A549 (cell line): ENCODE measurements at regions not wholly inside any gene's neighbourhood (a gene's known extent, or its start where the extent isn't known, plus 50 kb on each side); places are given as distances from the start of the nearest gene placed in this dataset.

Source experiments
- ATAC-seq, 2 experiments: fragments of 200-7000 bp in 1 of 2; fragments of >200 bp in 1 of 2; cut with Nextera tagmentation in 1 of 2; cut with Tn5 transposase in 1 of 2; 3 replicates each; pipeline versions ENCODE4 v1.8.0 to v1.9.1; 2018 to 2020; ENCODE audit warnings: mild to moderate bottlenecking in 1 of 2, moderate library complexity in 1 of 2
- CTCF ChIA-PET: fragments of 300-600 bp; sonication (Branson Sonifier 250); formaldehyde crosslinking; extraction: SDS; loops from one replicate; lab custom pipeline; 2021; ENCODE audit warnings: antibody characterized with exemption, inconsistent platforms; lab: Yijun Ruan, JAX
- POLR2A ChIA-PET: fragments of 350-600 bp; formaldehyde crosslinking; extraction: SDS; loops from one replicate; lab custom pipeline; 2021; ENCODE audit warnings: antibody characterized with exemption, inconsistent platforms; lab: Yijun Ruan, JAX
- DNase-seq, 2 experiments: peaks; one replicate each; pipeline versions ENCODE4 v3.0.0 to v3.0.0-alpha.2; 2011 to 2016; ENCODE audit warnings: low read depth in 1 of 2, low spot score in 1 of 2
- FAIRE-seq: peaks from 2 replicates; lab custom pipeline; 2011; peaks lifted over from hg19 to GRCh38; lab: Jason Lieb, UNC
- H3K27ac ChIP-seq, 2 experiments: fragments of >200 bp; sonication (Bioruptor Twin); formaldehyde crosslinking; 3 replicates each; pipeline ENCODE4 v1.5.1; 2016 to 2017
- H3K4me1 ChIP-seq: fragments of >200 bp; sonication (Bioruptor Twin); formaldehyde crosslinking; 3 replicates; pipeline ENCODE4 v1.6.1; 2016
- H3K4me2 ChIP-seq: fragments of >200 bp; sonication (Bioruptor Twin); formaldehyde crosslinking; 3 replicates; pipeline ENCODE4 v1.6.1; 2016
- H3K4me3 ChIP-seq: fragments of >200 bp; sonication (Bioruptor Twin); formaldehyde crosslinking; 3 replicates; pipeline ENCODE4 v1.5.1; 2016
- H3K9me3 ChIP-seq: fragments of >200 bp; sonication (Bioruptor Twin); formaldehyde crosslinking; 3 replicates; pipeline ENCODE4 v1.6.1; 2016
- CHD4 ChIP-seq: fragments of 200-600 bp; sonication (generic); IDR thresholded peaks from 2 replicates; pipeline ENCODE4 v1.6.1; 2016; ENCODE audit warnings: antibody characterized with exemption, mild to moderate bottlenecking, borderline replicate concordance
- EHF ChIP-seq: fragments of 250-450 bp; sonication (Bioruptor Pico); IDR thresholded peaks from 2 replicates; pipeline ENCODE4 v1.5.0; 2020; ENCODE audit warnings: mild to moderate bottlenecking
- FOSB ChIP-seq: fragments of 250-450 bp; sonication (Bioruptor Pico); IDR thresholded peaks from 2 replicates; pipeline ENCODE4 v1.5.0; 2020; ENCODE audit warnings: mild to moderate bottlenecking, moderate library complexity
- HOXA7 ChIP-seq: fragments of 250-450 bp; sonication (Bioruptor Pico); IDR thresholded peaks from 2 replicates; pipeline ENCODE4 v1.5.0; 2020; ENCODE audit warnings: mild to moderate bottlenecking, moderate library complexity
- HOXB13 ChIP-seq: fragments of 250-450 bp; sonication (Bioruptor Pico); IDR thresholded peaks from 2 replicates; pipeline ENCODE4 v1.5.0; 2020; ENCODE audit warnings: low read depth, mild to moderate bottlenecking, moderate library complexity
- JUNB ChIP-seq: fragments of >200 bp; sonication (Bioruptor Twin); formaldehyde crosslinking; IDR thresholded peaks from 2 replicates; pipeline ENCODE4 v1.6.1; 2016
- KDM5A ChIP-seq: fragments of 200-600 bp; sonication (generic); IDR thresholded peaks from 2 replicates; pipeline ENCODE4 v1.6.1; 2016; ENCODE audit warnings: antibody characterized with exemption, mild to moderate bottlenecking
- MAFK ChIP-seq: fragments of 450-650 bp; IDR thresholded peaks from 2 replicates; pipeline ENCODE4 v1.6.1; 2014; ENCODE audit not compliant: partially characterized antibody
- NR3C1 ChIP-seq: fragments of >200 bp; sonication (Bioruptor Twin); formaldehyde crosslinking; IDR thresholded peaks from 3 replicates; pipeline ENCODE4 v1.6.1; 2017
- POLR2A ChIP-seq: IDR thresholded peaks from 2 replicates; pipeline ENCODE4 v1.6.1; 2012; ENCODE audit warnings: mild to moderate bottlenecking, low read length
- RNF2 ChIP-seq: fragments of 200-600 bp; sonication (generic); IDR thresholded peaks from 2 replicates; pipeline ENCODE4 v1.6.1; 2016; ENCODE audit warnings: low read depth, mild to moderate bottlenecking, antibody characterized with exemption, moderate library complexity, borderline replicate concordance
- ZC3H11A ChIP-seq: fragments of 450-650 bp; IDR thresholded peaks from 2 replicates; pipeline ENCODE4 v1.6.1; 2014; ENCODE audit warnings: antibody characterized with exemption, mild to moderate bottlenecking
- ZFP36 ChIP-seq: fragments of 450-650 bp; IDR thresholded peaks from 2 replicates; pipeline ENCODE4 v1.6.1; 2014; ENCODE audit warnings: borderline replicate concordance; ENCODE audit not compliant: partially characterized antibody
- ZNF302 ChIP-seq: fragments of 250-450 bp; sonication (Bioruptor Pico); IDR thresholded peaks from 2 replicates; pipeline ENCODE4 v1.9.0; 2021; ENCODE audit warnings: inconsistent platforms, mild to moderate bottlenecking, moderate library complexity
- ZSCAN20 ChIP-seq: fragments of 250-450 bp; sonication (Bioruptor Pico); IDR thresholded peaks from 2 replicates; pipeline ENCODE4 v1.8.0; 2022; ENCODE audit warnings: mild to moderate bottlenecking, moderate library complexity
- WGBS: methylation state at CpG from one replicate; pipeline ENCODE4 v1.1.6; 2017; ENCODE audit errors: missing lambda C conversion rate; 5-methylcytosine and 5-hydroxymethylcytosine counted together
- TF ChIP-seq, protein P1 (sequence below): fragments of 250-450 bp; sonication (Bioruptor Pico); IDR thresholded peaks from 2 replicates; pipeline ENCODE4 v1.5.0; 2021; ENCODE audit warnings: mild to moderate bottlenecking, moderate library complexity, borderline replicate concordance
- TF ChIP-seq, protein P2 (sequence below): fragments of >200 bp; sonication (Bioruptor Twin); formaldehyde crosslinking; IDR thresholded peaks from 2 replicates; pipeline ENCODE4 v1.6.1; 2016
- TF ChIP-seq, protein P3 (sequence below): fragments of >200 bp; sonication (Bioruptor Twin); formaldehyde crosslinking; IDR thresholded peaks from 3 replicates; pipeline ENCODE4 v1.6.1; 2016

DNA sequence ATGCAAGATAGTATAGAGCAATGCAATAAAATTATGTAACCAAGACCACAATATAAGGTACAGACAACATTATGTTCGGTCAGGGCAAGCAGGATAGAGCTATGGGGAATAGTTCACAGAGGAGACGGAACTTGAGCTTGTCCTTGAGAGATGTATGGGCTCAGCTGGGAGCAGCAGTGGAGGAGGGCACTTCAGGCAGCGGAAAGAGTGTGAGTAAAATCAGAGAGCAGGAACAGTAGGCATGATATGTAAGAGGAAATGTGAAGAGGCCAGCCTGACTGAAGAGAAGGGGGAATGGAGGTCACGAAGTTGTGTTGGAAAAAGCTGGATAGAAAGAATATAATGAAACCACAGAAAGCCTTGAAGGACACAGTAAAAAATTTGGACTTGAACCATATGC, 217.2 kb upstream of the NOCT start (continued):
- TF ChIP-seq, protein P1, sequence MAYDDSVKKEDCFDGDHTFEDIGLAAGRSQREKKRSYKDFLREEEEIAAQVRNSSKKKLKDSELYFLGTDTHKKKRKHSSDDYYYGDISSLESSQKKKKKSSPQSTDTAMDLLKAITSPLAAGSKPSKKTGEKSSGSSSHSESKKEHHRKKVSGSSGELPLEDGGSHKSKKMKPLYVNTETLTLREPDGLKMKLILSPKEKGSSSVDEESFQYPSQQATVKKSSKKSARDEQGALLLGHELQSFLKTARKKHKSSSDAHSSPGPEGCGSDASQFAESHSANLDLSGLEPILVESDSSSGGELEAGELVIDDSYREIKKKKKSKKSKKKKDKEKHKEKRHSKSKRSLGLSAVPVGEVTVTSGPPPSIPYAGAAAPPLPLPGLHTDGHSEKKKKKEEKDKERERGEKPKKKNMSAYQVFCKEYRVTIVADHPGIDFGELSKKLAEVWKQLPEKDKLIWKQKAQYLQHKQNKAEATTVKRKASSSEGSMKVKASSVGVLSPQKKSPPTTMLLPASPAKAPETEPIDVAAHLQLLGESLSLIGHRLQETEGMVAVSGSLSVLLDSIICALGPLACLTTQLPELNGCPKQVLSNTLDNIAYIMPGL: no peak

DNA sequence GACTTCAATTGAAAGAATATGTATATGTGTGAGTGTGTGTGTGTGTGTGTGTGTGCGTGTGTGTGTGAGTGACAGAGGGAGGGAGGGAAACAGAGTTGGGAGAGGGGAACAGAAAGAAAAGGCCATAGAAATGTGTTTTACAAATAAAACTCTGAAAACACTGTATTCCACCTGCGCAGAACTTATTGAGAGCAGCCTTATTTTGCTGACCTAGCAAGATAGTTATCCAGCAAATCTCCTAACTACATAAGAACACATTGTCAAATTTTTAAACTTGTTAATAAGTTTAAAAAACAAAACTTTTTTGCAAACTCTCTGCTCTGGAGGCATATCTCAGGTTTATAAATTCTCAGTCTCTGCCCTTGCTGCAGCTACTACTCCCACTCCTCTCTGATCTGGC, 217.9 kb upstream of the NOCT start:
- Histone ChIP-seq H3K27ac (no peak overlapping the region), H3K9me3 (no peaks in the 10 kb centered on the region), H3K4me3 (no peak overlapping the region)
- DNase-seq (no peak), ATAC-seq (no peak), FAIRE-seq (no peak)
- POLR2A ChIA-PET: no interaction called here
- 80% methylated on average over 2 of the region's 2 CpGs for WGBS
- TF ChIP-seq MAFK (peak; percentile 58), NR3C1 (no peak)
- TF ChIP-seq, all 56 proteins: peak for 1
- CTCF ChIA-PET: no interaction called here
- no peak overlapping the region for H3K4me2 ChIP-seq
- H3K4me1 ChIP-seq: no peaks in the 10 kb centered on the region

DNA sequence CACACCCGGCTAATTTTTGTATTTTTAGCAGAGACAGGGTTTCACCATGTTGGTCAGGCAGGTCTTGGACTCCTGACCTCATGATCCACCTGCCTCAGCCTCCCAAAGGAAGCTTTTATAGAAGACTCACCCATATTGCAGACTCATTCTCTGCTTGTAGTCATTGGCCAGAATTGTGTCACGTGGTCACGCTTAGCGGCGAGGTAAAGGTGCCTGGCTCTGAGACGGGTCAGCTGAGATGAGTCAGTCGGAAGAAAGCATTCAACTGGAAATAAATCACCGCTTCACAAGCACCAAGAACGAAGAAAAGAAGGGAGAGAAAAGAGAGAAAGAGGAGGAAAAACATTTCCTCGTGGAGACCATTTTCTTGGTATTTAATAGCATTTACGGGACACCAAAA, 218.8 kb upstream of the NOCT start:
- H3K4me1 ChIP-seq: no peaks in the 10 kb centered on the region
- H3K9me3 ChIP-seq: no peaks in the 10 kb centered on the region
- POLR2A ChIA-PET: no interaction called here
- 49% methylated on average over 10 of the region's 11 CpGs for WGBS
- H3K4me2 ChIP-seq: no peak overlapping the region
- CTCF ChIA-PET: no interaction called here
- ATAC-seq (no peak), DNase-seq (no peak), FAIRE-seq (no peak)
- no peak for TF ChIP-seq EHF
- TF ChIP-seq KDM5A: no peak
- TF ChIP-seq, protein P2, sequence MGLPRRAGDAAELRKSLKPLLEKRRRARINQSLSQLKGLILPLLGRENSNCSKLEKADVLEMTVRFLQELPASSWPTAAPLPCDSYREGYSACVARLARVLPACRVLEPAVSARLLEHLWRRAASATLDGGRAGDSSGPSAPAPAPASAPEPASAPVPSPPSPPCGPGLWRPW: no peak
- H3K4me3 ChIP-seq: no peak overlapping the region
- H3K27ac ChIP-seq: no peak overlapping the region

DNA sequence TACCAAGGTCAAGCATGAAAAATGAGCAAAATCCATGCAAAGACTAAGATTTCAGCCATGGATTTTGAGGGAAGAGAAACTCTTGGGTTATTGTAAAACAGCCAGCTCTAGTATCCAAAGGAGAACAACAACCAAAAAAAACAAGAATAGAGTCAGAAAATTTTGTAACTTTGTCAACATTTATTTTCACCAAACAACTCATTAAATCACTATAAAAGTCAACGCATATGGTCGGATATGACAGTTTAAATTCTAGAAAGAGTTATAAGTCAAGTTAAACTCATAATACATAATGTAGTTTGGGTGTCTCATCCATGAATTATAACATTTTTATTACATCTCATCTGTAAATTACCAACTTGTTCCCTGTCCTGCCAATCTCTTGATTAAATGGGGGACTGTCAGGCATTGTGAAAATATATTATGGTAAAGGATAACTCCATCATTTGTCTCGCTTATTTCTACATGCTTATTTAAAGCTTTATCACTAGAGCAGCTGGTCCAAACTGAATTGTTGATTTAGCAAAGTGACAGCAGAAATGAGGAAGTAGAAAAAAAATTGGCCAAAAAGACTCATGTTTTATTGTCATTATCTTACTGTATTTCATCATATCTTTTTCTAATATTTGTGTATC, 224.8 kb upstream of the NOCT start:
- 72% methylated on average over 3 of the region's 3 CpGs for WGBS
- TF ChIP-seq CHD4 (no peak), ZFP36 (no peak), ZC3H11A (no peak), HOXB13 (no peak), ZSCAN20 (CRISPR knock-in tag) (no peak), ZNF302 (CRISPR knock-in tag) (no peak), MAFK (no peak), HOXA7 (CRISPR knock-in tag) (no peak), NR3C1 (no peak), RNF2 (no peak), JUNB (no peak), EHF (no peak), FOSB (CRISPR knock-in tag) (no peak), POLR2A (no peak)
- TF ChIP-seq, protein P3, sequence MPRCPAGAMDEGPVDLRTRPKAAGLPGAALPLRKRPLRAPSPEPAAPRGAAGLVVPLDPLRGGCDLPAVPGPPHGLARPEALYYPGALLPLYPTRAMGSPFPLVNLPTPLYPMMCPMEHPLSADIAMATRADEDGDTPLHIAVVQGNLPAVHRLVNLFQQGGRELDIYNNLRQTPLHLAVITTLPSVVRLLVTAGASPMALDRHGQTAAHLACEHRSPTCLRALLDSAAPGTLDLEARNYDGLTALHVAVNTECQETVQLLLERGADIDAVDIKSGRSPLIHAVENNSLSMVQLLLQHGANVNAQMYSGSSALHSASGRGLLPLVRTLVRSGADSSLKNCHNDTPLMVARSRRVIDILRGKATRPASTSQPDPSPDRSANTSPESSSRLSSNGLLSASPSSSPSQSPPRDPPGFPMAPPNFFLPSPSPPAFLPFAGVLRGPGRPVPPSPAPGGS: no peak
- TF ChIP-seq, protein P1: no peak
- Histone ChIP-seq H3K27ac (no peak overlapping the region), H3K4me3 (no peak overlapping the region), H3K4me2 (no peak overlapping the region), H3K9me3 (no peaks in the 10 kb centered on the region), H3K4me1 (no peaks in the 10 kb centered on the region)
- no peak for DNase-seq
- ChIA-PET POLR2A (no interaction called here), CTCF (interaction anchor here (0.6 kb wide), 1 partner anchor 271 kb away, joined by 4 read pairs; no protein-coding TSS in a partner anchor)
- ATAC-seq: no peak
- no peak for FAIRE-seq
